Non-pigmented ciliary epithelial cell (primary cell): ENCODE measurements at regions not wholly inside any gene's neighbourhood (a gene's known extent, or its start where the extent isn't known, plus 50 kb on each side); places are given as distances from the start of the nearest gene placed in this dataset.

ENCODE experiments used
- DNase-seq: peaks from one replicate; pipeline ENCODE4 v3.0.0-alpha.2; 2010; ENCODE audit warnings: low read depth

- peak; percentile 22 for DNase-seq
These were observed 1240.7 kb downstream of the C4orf33 start for GRCh38 chr4:130336585-130337217.

GRCh38 chr4:130338851-130339250 is 1242.9 kb downstream of the C4orf33 start:
- no peak for DNase-seq

- no peak for DNase-seq
These were observed 1253.8 kb downstream of the C4orf33 start for GRCh38 chr4:130349745-130350144.

DNA sequence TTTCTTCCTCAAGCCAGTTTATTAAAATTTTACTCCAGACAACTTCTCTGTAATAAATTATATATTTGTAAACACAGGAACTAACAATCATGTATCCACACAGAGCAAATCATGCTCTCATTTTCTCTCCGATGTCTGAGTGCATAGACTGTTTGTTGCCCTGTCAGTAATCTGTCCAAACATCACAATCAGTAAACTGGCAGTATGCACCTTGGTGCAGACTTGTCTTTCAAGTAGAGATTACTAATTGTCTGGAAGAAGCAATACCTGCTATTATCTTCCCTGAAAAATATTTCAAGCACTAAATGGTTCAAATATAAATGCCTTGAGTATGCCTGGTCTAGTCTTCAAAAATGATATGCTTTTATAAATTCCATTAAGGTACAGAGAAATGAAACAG is 1260.9 kb downstream of the C4orf33 start:
- no peak for DNase-seq

DNA sequence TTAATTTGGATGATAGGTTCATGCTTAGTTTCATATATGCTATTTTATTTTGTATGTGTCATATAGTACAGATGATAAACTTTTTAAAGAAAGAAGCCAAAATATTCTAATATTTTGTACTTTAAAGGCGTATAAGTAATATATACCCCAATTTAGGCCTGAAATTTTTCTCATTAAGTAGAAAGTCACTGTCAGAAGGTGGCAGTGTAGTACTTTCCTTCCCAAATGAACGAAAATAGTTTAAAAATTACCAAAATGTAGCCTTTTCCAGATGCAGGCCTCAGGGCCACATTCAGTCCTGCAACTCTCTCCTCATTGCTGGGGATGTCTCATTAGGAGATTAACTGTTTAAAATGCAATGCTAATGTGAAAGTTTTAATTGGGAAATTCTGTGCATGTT is 1263.6 kb downstream of the C4orf33 start:
- peak; percentile 11 for DNase-seq

DNA sequence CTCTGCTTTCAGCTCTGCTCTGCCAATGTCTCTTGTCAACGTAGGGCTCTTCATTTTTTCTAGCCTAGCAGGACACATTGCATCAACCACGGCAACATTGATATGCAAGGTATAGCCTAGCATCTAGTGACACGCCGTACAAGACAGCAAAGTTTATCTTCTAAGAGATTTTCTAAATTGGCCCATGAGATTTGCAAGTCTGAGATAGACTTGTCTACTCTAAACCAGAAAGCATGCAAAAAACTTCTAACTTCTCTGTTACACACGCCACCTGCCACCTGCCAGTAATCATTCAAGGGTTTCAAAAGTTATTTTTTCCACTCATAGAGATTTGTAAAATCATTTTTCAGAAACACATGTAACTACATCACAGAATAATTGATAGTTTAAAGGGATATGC is 1265.7 kb downstream of the C4orf33 start:
- no peak for DNase-seq

- no peak for DNase-seq
These were observed 1272.7 kb downstream of the C4orf33 start for GRCh38 chr4:130368668-130369067.

DNA sequence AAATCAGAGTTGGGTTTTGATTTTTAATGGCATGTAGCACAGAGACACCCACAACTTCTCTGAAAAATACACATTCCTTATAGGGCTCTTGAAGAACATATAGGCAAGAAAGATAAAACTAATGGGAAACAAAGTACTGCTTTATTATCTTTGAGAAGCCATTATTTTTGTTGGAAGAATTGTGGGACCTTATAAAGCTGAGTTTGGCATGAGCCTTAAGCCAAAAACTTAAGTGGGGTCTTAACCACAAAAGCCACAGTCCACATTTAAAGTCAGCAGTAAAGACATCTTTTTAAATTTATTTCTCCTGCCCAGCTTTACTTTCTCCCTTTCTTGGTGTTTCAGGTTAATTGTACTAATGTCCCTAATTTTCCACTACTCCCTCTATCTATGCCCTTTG is 1297.3 kb downstream of the C4orf33 start:
- DNase-seq: no peak

DNA sequence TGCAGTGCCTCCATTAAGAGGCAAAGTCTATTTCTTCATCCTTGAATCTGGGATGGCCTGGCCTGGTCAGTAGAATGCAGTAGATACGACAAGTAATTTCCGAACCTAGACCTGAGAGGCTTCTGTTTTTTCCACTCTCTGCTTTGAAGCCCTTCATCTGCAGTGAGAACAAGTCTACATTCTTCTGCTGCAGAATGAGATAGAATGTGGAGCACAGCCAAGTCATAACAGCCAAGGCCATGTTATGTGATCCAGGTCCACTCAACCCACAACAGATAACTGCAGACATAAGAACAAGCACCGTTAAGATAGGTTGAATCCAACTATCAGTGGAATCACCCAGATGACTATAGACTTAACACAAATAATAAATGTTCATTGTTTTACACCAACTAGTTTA is 1297.7 kb downstream of the C4orf33 start:
- peak; percentile 71 for DNase-seq

- DNase-seq: peak; percentile 82
These were observed 1299.9 kb downstream of the C4orf33 start for GRCh38 chr4:130395871-130396270.

- no peak for DNase-seq
These were observed 1307.3 kb downstream of the C4orf33 start for GRCh38 chr4:130403221-130403620.

- DNase-seq: no peak
These were observed 1320.3 kb downstream of the C4orf33 start for GRCh38 chr4:130416228-130416627.

- DNase-seq: no peak
These were observed 1323.4 kb downstream of the C4orf33 start for GRCh38 chr4:130419211-130419975.

GRCh38 chr4:130422261-130422660 is 1326.3 kb downstream of the C4orf33 start:
- DNase-seq: no peak

GRCh38 chr4:130424211-130424610 is 1328.3 kb downstream of the C4orf33 start:
- DNase-seq: no peak

- DNase-seq: no peak
These were observed 1336.3 kb downstream of the C4orf33 start for GRCh38 chr4:130432289-130432688.

DNA sequence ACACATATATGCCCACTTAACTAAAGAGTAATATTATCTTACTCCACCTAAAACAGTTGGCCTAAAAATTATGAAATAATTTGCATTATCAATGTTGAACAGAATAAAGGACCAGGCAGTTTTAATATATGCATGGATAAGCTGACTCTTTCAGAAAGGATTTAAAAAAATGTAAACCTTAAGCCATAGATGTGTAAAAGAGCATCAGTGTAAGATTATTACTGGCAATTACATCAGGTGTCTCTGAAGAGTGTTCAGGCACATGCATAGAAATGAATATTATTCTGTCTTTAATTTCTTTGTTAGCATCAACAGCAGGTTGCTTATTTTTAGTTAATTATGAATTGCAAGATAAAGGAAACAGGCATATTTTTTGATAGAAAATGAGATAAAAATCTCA is 1353.8 kb downstream of the C4orf33 start:
- no peak for DNase-seq

GRCh38 chr4:130468340-130468739 is 1372.4 kb downstream of the C4orf33 start:
- no peak for DNase-seq

DNA sequence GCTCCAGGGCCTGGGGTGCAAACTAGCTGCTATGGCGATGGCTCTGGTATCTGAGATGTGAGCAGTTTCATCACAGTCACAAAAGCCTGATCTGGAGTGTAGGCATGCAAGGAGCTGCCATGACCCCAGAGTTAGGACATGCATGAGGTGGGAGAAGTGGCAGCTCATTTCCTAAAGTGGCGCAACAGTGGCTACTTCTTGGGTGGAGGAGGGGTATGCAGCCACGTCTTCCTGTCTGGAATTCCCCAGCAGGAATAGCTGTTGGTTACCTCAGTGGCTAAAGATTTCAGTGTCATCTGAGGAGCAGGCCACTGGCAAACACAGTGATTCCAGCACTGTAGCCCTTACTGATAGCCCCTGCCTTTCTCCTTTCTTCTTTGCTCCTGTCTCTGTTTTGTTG is 1382.5 kb downstream of the C4orf33 start:
- peak; percentile 73 for DNase-seq

DNA sequence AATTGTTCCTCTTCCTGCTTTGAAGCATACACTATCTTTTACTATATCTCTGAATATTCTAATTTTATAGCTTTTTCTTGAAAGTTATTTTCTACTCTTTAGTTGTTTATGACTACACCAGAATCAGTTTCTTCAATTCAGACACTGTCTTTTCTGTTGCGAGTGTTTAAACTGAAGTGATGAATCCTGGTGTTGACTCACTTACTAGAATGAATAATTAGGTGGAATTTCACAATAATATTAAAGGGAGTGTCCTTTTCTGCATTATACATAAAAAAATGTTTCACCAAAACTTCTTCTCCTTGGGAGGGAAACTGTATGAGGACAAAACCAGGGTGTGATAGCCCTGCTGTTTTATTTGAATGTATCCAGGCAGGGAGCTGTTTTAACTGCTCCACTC is 1383.1 kb downstream of the C4orf33 start:
- no peak for DNase-seq

- no peak for DNase-seq
These were observed 1383.7 kb downstream of the C4orf33 start for GRCh38 chr4:130479674-130480073.

DNA sequence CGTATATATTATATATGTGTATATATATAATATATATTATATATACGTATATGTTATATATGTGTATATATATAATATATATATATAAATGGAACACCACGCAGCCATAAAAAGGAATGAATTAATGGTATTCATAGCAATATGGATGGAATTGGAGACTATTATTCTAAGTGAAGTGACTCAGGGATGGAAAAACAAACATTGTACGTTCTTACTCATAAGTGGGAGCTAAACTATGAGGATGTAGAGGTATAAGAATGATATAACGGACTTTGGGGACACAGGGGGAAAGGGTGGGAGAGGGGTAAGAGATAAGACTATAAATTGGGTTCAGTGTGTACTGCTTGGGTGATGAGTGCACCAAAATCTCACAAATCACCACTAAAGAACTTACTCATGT is 1388.9 kb downstream of the C4orf33 start:
- DNase-seq: no peak

DNA sequence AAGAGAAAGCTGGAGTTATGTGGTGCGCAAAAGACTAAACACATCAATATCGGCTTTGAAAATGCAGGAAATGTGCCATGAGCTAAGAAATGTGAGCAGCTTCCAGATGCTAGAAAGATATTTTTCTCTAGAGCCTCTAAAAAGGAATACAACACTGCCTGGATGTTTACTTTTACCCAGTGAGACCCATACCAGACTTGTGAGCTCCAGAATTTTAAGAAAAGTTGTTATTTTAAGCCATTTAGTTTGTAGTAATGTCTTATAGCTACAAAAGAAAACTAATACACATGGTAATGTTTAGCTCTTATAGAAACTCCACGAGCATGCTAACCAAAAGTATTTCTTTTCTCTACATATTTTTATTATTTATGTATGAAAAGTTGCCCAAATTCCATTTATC is 1389.4 kb downstream of the C4orf33 start:
- DNase-seq: no peak

DNA sequence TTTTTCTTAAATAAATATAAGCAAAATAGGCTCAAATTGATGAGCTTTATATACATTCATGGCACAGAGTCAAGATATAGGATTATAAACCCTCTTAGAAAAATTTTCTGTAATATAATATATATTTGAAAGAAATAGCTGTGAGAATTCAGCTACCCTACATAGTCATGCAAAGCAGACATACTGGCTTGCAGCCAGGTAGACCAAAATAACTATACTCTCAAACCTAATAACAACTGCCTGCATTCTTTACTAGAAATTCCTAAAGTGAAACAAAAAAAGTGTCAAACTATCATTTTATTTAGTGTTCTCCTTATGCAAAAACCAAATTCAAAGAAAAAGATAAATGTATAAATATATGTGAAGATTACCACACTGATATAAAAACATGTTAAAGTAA is 1390.2 kb downstream of the C4orf33 start:
- DNase-seq: peak; percentile 23
